GM21526 (cell line): ENCODE measurements at regions not wholly inside any gene's neighbourhood (a gene's known extent, or its start where the extent isn't known, plus 50 kb on each side); places are given as distances from the start of the nearest gene placed in this dataset.

Experiments
- ATAC-seq: cut with Tn5 transposase; IDR thresholded peaks from one replicate; pipeline ENCODE4 v1.9.1; 2021; ENCODE audit warnings: moderate library complexity; ENCODE audit not compliant: unreplicated experiment, low FRiP score

- no peak for ATAC-seq
Observed at GRCh38 chr13:103291226-103291625, 225.0 kb upstream of the SLC10A2 start.

GRCh38 chr13:103289681-103290080 is 223.5 kb upstream of the SLC10A2 start:
- ATAC-seq = no peak

- no peak for ATAC-seq
Observed at GRCh38 chr13:103288114-103288513, 221.9 kb upstream of the SLC10A2 start.

GRCh38 chr13:103287659-103288058 is 221.4 kb upstream of the SLC10A2 start:
- ATAC-seq = no peak

- ATAC-seq = no peak
Observed at GRCh38 chr13:103284466-103284865, 218.2 kb upstream of the SLC10A2 start.

- ATAC-seq = no peak
Observed at GRCh38 chr13:103283451-103283820, 217.2 kb upstream of the SLC10A2 start.

- ATAC-seq = no peak
Observed at GRCh38 chr13:103282571-103283450, 216.6 kb upstream of the SLC10A2 start.

- ATAC-seq = no peak
Observed at GRCh38 chr13:103277959-103278694, 211.9 kb upstream of the SLC10A2 start.

- ATAC-seq = peak; percentile 93
Observed at GRCh38 chr13:103276775-103277498, 210.7 kb upstream of the SLC10A2 start.

GRCh38 chr13:103275722-103276121 is 209.5 kb upstream of the SLC10A2 start:
- ATAC-seq = no peak

- no peak for ATAC-seq
Observed at GRCh38 chr13:103275081-103275480, 208.9 kb upstream of the SLC10A2 start.

GRCh38 chr13:103273825-103274224 is 207.6 kb upstream of the SLC10A2 start:
- ATAC-seq = no peak

- peak; percentile 41 for ATAC-seq
Observed at GRCh38 chr13:103272770-103273169, 206.6 kb upstream of the SLC10A2 start.

GRCh38 chr13:103263448-103263847 is 197.2 kb upstream of the SLC10A2 start:
- ATAC-seq = no peak

- no peak for ATAC-seq
Observed at GRCh38 chr13:103255587-103256301, 189.5 kb upstream of the SLC10A2 start.

- ATAC-seq = no peak
Observed at GRCh38 chr13:103250071-103250470, 183.9 kb upstream of the SLC10A2 start.

- ATAC-seq = no peak
Observed at GRCh38 chr13:103246581-103247200, 180.5 kb upstream of the SLC10A2 start.

- ATAC-seq = no peak
Observed at GRCh38 chr13:103243495-103243894, 177.3 kb upstream of the SLC10A2 start.

- no peak for ATAC-seq
Observed at GRCh38 chr13:103238441-103238840, 172.2 kb upstream of the SLC10A2 start.

- ATAC-seq = no peak
Observed at GRCh38 chr13:103236213-103236612, 170.0 kb upstream of the SLC10A2 start.
